ENCODE measurements at regions not wholly inside any gene's neighbourhood (a gene's known extent, or its start where the extent isn't known, plus 50 kb on each side); places are given as distances from the start of the nearest gene placed in this dataset.

DNA sequence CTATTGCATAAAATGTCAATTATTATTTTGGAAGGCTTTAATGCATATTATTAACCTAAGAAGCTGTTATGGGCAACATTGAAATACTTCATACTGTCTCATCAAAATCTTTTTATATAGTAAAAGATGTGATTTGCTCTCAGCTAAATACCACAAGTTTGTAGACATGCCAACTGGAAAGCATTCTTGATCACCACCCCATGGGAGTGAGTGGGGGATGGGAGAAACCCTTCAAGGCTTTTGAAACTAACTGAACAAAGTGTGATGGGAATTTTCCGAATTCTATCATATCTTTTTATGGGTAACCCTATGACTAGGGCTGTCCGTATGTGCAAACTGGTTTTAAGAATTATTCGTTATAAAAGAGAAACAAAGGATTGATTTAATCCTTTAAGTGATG, 377.3 kb upstream of the JAG1 start:
- TF ChIP-seq, protein P1, sequence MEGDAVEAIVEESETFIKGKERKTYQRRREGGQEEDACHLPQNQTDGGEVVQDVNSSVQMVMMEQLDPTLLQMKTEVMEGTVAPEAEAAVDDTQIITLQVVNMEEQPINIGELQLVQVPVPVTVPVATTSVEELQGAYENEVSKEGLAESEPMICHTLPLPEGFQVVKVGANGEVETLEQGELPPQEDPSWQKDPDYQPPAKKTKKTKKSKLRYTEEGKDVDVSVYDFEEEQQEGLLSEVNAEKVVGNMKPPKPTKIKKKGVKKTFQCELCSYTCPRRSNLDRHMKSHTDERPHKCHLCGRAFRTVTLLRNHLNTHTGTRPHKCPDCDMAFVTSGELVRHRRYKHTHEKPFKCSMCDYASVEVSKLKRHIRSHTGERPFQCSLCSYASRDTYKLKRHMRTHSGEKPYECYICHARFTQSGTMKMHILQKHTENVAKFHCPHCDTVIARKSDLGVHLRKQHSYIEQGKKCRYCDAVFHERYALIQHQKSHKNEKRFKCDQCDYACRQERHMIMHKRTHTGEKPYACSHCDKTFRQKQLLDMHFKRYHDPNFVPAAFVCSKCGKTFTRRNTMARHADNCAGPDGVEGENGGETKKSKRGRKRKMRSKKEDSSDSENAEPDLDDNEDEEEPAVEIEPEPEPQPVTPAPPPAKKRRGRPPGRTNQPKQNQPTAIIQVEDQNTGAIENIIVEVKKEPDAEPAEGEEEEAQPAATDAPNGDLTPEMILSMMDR (IDR thresholded peaks at IDR 0.05; ENCODE audit: low read depth, low read length) = no peak
- no peak overlapping the region for H3K4me3 ChIP-seq (ENCODE audit: low read depth, low read length)
- DNase-seq (ENCODE audit: low read depth, low spot score) = no peak
- in situ Hi-C loops (cut with HindIII; ENCODE audit: low sequenced_read_pairs) = no loop called here

DNA sequence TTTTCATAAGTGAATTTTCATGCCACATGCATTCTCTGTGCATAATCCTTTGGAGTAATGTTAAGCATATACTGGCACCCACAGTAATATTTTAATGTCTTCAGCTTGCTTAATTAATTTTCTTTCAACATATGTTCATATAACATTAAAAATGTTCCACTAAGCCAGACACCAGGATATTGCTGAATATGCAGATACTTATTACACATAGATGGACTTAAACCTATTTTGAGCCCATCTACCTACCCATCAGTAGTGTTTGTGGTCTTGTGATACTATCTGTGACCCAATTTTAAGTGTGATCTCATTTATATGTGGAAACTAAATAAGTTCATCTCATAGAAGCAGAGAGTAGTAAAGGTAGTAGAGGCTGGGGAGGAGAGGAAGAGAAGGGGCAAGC, 379.5 kb upstream of the JAG1 start:
- TF ChIP-seq, protein P1 (IDR thresholded peaks at IDR 0.05; ENCODE audit: low read depth, low read length) = no peak
- DNase-seq (ENCODE audit: low read depth, low spot score) = no peak
- in situ Hi-C loops (cut with HindIII; ENCODE audit: low sequenced_read_pairs) = no loop called here
- no peak overlapping the region for H3K4me3 ChIP-seq (ENCODE audit: low read depth, low read length)

DNA sequence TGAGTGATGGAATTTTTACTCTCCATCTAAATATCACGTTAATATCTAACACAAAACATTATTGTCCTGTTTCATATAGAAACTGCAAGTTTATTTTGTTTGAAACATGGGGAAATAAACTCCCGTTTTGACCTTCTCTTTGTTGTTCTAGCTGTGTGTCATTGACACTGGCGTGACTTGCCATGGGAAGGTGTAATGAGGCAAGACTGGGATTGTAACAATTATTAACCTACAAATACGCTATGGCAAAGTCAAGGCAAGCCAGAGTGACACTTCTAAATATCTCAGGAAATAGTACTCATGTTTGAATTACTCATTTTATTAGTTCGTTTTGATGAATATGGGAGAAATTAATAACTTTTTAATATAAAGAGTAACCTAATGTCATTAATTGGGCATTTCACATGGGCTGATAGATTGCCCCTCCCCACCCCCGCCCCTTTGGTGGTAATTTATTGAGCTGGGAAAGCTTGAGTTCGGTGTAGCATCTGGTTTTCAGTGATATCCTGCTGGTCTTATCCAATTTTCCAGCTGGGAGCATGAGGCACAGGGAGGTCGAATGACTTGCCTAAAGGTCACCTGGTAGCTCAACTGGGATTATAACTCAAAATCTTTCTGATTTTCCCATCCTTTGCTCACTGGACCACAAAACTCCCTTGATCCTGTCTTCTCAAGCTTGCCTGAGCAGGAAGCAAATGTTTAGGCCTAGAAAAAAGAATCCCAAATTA, 380.6 kb upstream of the JAG1 start:
- in situ Hi-C loops (cut with HindIII; ENCODE audit: low sequenced_read_pairs) = no loop called here
- H3K4me3 ChIP-seq (ENCODE audit: low read depth, low read length) = no peak overlapping the region
- DNase-seq (ENCODE audit: low read depth, low spot score) = no peak
- TF ChIP-seq, protein P1 (IDR thresholded peaks at IDR 0.05; ENCODE audit: low read depth, low read length) = no peak

DNA sequence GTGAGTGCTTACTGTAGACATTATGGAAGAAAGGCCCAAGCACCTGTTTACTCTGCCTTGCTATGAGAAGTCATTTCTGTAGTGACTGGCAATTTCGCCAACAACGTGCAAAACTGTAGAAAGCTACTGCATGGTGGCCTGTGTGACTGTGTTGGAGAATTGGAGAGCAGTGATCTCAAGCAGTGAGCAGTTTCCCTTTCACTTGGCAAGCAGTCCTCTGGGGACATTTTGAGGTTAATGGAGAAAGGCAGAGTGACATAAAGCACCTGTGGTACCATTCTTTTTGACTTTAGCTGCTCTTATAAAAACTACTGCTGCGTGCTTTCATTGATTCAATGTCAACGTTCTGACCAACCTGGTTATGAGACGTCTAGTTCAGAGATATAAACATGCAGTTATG, 382.6 kb upstream of the JAG1 start:
- no peak overlapping the region for H3K4me3 ChIP-seq (ENCODE audit: low read depth, low read length)
- TF ChIP-seq, protein P1 (IDR thresholded peaks at IDR 0.05; ENCODE audit: low read depth, low read length) = no peak
- DNase-seq (ENCODE audit: low read depth, low spot score) = no peak
- in situ Hi-C loops (cut with HindIII; ENCODE audit: low sequenced_read_pairs) = no loop called here

DNA sequence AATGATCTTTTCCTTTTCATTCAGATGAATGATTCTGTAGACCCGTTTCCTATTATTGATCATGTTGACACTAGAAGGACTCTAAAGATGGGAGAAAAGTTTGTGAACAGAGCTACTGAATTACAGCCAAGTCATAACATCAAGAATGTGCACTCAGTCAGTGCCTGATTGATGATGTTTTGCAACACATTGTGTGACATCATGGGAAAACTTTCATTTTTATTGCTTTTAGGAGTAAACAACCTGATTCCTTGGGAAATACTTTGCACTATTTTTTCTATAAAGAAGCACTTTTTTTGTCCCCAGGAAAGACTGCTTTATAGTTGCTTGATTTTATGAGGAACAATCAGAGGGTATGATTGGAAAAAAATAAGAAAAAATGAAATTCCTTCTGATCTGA, 383.8 kb upstream of the JAG1 start:
- DNase-seq (ENCODE audit: low read depth, low spot score) = no peak
- TF ChIP-seq, protein P1 (IDR thresholded peaks at IDR 0.05; ENCODE audit: low read depth, low read length) = no peak
- in situ Hi-C loops (cut with HindIII; ENCODE audit: low sequenced_read_pairs) = no loop called here
- no peak overlapping the region for H3K4me3 ChIP-seq (ENCODE audit: low read depth, low read length)

DNA sequence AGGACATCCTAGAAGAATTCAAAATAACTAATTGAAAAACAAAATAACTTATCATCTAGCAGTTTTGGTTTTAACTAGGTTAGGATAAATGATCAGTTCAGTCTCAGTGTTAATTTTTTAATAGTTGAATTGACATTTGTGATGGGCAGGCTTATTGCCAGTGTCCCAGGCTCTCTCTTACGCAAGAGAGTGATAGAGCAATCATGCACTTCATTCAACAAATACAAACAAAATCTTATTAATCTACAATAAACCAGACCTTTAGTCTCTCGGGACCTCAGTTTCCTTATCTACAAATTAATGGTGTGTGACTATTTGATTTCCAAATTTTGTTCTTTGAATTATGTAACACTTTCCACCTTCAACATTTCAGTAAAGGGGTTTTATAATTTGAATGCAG, 385.9 kb upstream of the JAG1 start:
- TF ChIP-seq, protein P1 (IDR thresholded peaks at IDR 0.05; ENCODE audit: low read depth, low read length) = no peak
- no peak for DNase-seq (ENCODE audit: low read depth, low spot score)
- in situ Hi-C loops (cut with HindIII; ENCODE audit: low sequenced_read_pairs) = no loop called here
- H3K4me3 ChIP-seq (ENCODE audit: low read depth, low read length) = no peak overlapping the region

Data from astrocyte of the spinal cord (primary cell).